ENCODE measurements at regions not wholly inside any gene's neighbourhood (a gene's known extent, or its start where the extent isn't known, plus 50 kb on each side); places are given as distances from the start of the nearest gene placed in this dataset.
"Not testable (repeated sequence)": the region's sequence is repeated elsewhere in the genome, so short reads cannot be mapped to it uniquely, and the experiment has no call there.

DNA sequence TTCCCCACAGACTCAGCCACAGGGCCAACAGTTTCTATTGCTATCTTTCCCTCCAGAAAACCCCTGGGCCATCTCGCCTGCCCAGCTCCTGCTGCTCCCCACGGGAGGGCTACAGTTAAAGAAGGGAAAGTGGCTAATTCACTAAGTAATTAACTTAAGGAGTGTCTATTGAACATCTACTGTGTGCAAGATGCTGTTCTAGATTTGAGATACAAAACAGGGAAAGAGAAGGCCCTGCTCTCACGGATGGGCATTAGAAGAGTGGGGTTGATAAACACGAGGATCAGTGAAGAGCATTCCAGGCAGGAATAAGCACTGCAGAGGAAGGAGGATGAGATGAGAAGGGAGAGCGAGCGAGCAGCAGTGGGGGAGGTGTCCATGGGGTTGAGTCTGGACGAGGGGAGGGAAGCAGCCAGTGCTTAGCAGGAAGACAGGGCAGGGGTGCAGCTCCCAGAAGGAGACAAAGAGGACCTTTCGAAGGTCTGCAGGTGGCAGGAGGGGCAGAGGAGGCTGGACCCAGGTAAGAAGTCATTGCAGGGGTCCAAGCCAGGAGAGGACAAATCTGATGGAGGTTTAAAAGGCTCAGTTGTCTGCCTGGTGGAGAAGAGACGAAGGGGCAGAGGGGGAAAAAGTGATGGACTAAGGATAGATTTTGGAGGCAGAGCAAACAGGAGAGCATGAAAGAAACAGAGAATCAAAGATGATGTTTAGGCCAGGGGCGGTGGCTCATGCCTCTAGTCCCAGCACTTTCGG is 64.7 kb downstream of the KLF15 start:
- DNase-seq (ENCODE audit: low read depth): no peak

- DNase-seq (ENCODE audit: low read depth): no peak
Observed at GRCh38 chr3:126291537-126291936, 65.7 kb downstream of the KLF15 start.

DNA sequence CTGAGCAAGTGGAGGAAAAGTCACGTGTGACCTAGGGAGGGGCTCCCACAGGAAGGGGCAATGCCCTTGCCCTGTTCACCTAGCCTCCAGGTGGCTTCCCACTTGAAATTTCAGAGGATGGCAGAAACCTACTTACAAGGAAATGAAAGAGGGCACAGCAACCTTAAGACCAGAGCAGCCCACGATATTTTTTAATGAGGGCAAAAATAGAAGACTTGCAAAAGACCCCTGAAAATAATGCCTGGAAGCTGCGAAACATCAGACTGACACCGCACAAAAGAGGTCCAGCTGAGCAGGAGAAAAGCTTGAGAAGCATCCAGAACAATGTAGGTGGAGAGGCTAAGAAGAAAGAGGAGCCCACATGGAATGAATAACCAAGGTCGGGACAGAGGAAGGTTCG is 66.1 kb downstream of the KLF15 start:
- no peak for DNase-seq (ENCODE audit: low read depth)

GRCh38 chr3:126290325-126290724 is 66.9 kb downstream of the KLF15 start:
- DNase-seq (ENCODE audit: low read depth): no peak

GRCh38 chr3:126289096-126289495 is 68.1 kb downstream of the KLF15 start:
- no peak for DNase-seq (ENCODE audit: low read depth)

DNA sequence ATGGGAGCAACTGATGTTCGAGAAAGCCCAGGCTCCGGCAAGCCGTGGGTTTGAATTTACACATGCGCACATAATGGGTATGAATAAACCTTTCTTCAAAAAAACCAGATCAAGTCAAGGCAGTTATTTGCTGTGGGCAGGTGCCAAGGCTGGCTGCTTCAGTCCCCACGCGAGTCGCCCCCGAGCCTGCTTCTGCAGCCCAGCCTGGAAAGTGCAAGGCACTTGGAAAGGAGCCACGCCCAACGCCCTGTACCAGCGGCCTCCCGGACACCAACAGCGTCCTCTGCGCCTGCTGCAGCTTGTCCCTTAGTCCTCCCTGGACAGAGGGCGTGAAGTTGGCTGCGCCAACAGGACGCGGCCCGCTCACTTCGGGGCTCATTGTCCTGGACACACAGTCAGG is 68.9 kb downstream of the KLF15 start:
- DNase-seq (ENCODE audit: low read depth): no peak

DNA sequence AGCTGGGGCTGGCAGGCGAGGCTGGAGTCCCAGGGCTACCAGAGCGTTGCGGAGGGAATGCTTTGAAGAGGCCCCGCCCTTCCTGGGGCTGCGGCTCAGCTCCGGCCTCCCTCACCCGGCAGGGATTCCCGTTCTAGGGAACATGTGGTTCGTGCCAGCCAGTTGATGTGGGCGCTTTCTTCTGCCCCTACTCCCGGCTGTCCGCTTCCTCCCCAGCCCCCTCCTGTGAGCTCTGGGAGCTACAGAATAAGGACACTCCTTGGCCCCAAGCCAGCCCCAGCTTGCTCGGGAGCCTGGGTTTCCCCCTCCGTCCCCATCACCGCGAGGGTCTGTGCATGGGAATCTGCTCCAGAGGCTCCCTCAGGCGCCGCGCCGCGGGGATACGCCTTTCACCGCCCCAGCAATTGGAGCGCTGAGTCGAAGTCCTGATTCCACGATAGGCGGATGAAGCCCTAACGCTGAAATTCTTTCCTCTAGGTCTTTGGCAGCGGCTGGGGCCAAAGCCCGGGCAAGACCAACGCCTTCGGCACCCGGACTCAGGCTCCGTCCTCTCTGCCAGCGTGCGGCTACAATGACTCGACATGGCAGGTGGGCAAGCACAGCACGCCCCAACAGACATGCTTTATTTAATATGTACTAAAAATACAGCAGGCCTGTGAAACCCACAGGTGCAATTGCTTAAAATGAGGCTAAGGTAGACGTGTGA is 69.5 kb downstream of the KLF15 start:
- DNase-seq (ENCODE audit: low read depth): peak; percentile 66

DNA sequence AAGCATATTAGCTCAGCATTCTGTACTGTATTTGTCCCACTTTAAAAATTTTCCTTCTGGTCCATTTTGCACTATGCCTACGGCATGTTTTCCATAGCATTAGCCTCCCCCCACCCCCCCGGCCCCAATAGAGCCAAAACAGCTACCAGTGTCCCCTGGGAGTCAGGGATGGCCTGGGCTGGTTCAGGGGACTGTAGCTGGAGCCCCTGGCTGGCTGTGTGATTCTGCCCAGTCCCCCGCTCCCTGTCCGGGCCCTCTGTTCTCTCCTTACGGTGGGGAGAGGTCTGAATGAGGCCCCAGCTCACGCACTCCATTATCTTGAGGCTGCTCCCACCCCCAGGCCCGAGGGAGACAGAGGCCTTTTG is 70.1 kb downstream of the KLF15 start:
- DNase-seq (ENCODE audit: low read depth): no peak

- no peak for DNase-seq (ENCODE audit: low read depth)
Observed at GRCh38 chr3:126285369-126285768, 71.8 kb downstream of the KLF15 start.

DNA sequence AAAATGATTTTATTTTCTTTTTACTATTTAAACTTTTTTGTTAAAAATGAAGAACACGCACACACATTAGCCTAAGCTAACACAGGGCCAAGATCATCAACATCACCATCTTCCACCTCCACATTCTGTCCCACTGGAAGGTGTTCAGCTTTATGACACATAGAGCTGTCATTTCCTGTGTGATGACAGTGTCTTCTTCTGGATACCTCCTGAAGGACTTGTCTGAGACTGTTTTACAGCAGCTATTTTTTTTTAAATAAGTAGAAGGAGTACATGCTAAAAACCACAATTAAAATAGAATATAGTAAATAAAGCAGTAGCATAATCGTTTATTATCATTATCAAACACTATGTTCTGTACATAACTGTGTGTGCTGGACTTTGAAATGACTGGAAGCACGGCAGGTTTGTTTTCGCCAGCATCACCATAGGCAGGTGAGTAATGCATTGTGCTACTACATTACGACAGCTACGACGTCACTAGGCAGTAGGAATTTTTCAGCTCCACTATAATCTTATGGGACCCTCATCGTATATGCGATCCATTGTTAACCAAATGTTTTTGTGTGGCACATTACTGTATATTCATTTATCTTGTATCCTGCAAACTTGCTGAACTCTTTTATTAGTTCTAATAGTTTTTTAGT is 72.8 kb downstream of the KLF15 start:
- DNase-seq (ENCODE audit: low read depth): no peak

DNA sequence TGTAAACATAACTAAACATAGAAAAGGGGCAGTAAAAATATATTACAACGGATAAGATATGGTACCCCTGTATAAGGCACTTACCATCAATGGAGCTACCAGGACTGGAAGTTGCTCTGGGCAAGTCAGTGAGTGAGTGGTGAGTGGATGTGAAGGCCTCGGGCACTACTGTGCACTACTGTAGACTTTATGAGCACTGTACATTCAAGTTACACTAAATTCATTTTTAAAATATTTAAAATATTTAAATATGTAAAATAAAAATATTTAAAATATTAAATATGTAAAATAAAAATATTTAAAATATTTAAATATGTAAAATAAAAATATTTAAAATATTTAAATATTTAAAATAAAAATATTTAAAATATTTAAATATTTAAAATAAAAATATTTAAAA is 73.6 kb downstream of the KLF15 start:
- DNase-seq (ENCODE audit: low read depth): not testable (repeated sequence)

DNA sequence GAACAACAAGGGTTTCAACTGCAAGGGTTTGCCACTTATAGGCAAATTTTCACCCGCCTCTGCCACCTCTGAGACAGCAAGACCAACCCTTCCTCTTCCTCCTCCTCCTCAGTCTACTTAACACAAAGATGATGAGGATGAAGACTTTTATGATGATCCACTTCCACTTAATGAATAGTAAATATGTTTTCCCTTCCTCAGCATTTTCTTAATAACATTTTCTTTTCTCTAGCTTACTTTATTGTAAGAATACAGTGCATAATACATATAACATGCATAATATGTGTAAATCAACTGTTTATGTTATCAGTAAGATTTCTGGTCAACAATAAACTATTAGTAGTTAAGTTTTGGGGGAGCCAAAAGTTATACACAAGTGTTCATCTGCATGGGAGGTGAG is 77.4 kb downstream of the KLF15 start:
- no peak for DNase-seq (ENCODE audit: low read depth)

- peak; percentile 57 for DNase-seq (ENCODE audit: low read depth)
Observed at GRCh38 chr3:126277629-126278378, 79.4 kb downstream of the KLF15 start.

- no peak for DNase-seq (ENCODE audit: low read depth)
Observed at GRCh38 chr3:126275620-126275904, 81.6 kb downstream of the KLF15 start.

DNA sequence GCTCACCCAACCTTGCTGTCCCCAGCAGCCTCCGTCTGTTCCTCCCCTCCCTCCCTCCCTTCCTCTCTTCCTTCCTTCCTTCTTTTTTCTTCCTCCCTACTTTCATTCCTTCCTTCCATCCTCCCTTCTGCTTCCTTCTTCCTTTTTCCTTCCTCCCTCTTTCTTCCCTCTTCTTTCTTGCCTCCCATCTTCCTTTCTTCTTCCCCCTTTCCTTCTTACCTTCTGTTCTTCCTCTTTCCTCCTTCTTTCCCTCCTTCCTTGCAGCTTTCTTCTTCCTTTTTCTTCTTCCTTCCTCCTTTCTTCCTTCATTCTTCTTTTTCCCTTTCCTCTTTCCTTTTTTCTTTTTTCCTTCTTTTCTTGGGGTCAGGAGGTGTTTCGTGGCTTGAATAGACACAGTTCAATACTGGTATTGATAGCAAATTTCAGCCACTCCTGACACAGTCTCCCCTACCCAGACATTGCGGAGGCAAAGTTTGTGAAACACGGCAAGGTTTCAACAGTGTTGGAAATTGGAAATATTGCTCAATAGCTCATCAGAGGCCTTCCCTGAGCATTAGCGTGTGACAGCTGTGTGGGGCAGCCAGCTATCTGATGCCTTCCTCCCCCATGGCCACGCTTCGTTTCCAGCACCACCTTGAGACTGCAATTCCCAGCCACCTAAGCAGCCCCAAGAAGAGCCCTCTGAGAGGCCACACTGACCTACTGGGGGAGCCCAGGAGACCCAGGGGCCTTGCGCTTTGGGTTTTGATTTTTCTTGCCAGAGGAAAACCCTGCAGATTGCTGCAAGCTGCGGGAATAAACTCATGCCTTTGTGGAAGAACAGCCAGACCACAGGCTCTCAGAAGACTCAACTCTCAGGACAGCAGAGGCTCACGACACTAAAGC is 82.2 kb downstream of the KLF15 start:
- DNase-seq (ENCODE audit: low read depth): peak; percentile 81

- peak; percentile 78 for DNase-seq (ENCODE audit: low read depth)
Observed at GRCh38 chr3:126270145-126270811, 86.9 kb downstream of the KLF15 start.

DNA sequence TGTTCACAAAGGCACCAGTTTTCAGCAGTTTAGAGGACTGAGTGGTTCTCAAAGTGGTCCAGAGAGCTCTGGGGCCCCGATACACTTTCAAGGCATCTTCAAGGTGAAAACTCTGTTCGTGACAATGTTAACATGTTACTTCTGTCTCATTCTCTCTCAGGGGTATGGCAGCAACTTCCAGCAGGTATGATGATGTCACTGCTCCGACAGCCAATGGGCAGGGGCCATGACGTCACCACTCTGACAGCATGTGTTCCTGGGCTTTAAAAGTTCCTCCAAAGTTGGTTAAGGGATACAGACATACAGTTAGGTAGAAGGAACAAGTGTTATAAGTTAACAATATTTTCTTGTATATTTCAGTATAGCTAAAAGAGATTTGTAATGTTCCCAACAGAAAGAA is 87.9 kb downstream of the KLF15 start:
- no peak for DNase-seq (ENCODE audit: low read depth)

DNA sequence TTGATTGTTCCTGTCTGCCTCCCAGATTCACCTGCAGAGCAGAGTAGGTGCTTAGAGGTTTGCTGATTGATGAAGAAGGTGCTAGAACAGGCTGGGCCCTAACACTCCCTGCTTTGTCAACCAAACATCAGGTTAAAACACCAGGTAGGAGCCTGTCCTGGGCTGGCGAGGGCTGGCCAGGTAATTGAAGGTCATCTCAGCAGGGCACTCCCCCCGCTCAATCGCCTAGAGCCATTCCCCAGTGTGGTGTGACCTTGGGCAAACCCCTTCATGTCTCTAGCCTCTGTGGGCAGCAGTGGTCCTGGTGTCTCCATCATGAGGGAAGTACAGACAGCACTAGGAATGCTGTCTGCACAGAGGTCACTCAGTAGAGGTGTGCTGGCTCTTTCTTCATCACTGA is 88.3 kb downstream of the KLF15 start:
- no peak for DNase-seq (ENCODE audit: low read depth)

- DNase-seq (ENCODE audit: low read depth): no peak
Observed at GRCh38 chr3:126267976-126268615, 87.7 kb upstream of the ALDH1L1 start.

GRCh38 chr3:126267169-126267975 is 87.0 kb upstream of the ALDH1L1 start:
- DNase-seq (ENCODE audit: low read depth): peak; percentile 97

Measured in fibroblast of gingiva (primary cell).